HFFc6 (cell line): ENCODE measurements at regions not wholly inside any gene's neighbourhood (a gene's known extent, or its start where the extent isn't known, plus 50 kb on each side); places are given as distances from the start of the nearest gene placed in this dataset.

Experiments used
- DNase-seq: peaks from one replicate; pipeline ENCODE4 v3.0.0-alpha.2; 2018
- H3K27ac Mint-ChIP-seq: 2 replicates; pipeline ENCODE4 v1.8.0; 2020; ENCODE audit warnings: mild to moderate bottlenecking, mixed read lengths
- H3K27me3 Mint-ChIP-seq: 2 replicates; pipeline ENCODE4 v1.8.0; 2021; ENCODE audit warnings: mild to moderate bottlenecking, moderate library complexity, mixed read lengths; ENCODE audit not compliant: insufficient read depth
- H3K36me3 Mint-ChIP-seq: 2 replicates; pipeline ENCODE4 v1.8.0; 2021; ENCODE audit warnings: low read depth, mixed read lengths
- H3K4me1 Mint-ChIP-seq: 2 replicates; pipeline ENCODE4 v1.8.0; 2020; ENCODE audit warnings: low read depth, mixed read lengths
- H3K4me3 Mint-ChIP-seq: 2 replicates; pipeline ENCODE4 v1.8.0; 2020; ENCODE audit warnings: mild to moderate bottlenecking, moderate library complexity, mixed read lengths
- H3K9me3 Mint-ChIP-seq: 2 replicates; pipeline ENCODE4 v1.8.0; 2020; ENCODE audit warnings: mild to moderate bottlenecking, mixed read lengths
- TF ChIP-seq, protein P1 (sequence below): fragments of 200-600 bp; sonication (generic); IDR thresholded peaks from 2 replicates; pipeline ENCODE4 v1.5.0; 2021; ENCODE audit warnings: antibody characterized with exemption, mild to moderate bottlenecking

DNA sequence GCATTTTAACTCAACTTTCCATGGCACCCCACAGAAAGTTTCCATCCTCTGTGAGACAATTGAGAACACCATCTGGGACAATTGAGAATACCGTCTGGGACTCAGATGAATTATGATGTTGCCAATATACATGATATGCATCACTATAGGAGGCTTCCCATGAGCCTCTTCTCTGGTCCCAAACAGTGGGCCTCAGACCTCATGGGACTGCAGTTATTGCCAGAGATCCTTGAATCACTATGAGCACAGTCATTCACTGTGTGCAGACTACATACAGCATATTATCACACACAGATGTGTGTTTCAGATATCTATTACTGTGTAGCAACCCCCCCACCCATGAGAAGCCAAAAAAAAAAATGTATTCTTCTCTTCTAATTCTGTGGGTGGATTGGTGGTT is 134.4 kb downstream of the GXYLT1 start:
- no peak for DNase-seq
- Mint-ChIP-seq H3K4me3 (no peak overlapping the region), H3K9me3 (no peaks in the 10 kb centered on the region), H3K36me3 (no peaks in the 10 kb centered on the region), H3K4me1 (no peaks in the 10 kb centered on the region), H3K27ac (no peak overlapping the region), H3K27me3 (peaks cover 1% of the 10 kb centered on the region)
- TF ChIP-seq, protein P1, sequence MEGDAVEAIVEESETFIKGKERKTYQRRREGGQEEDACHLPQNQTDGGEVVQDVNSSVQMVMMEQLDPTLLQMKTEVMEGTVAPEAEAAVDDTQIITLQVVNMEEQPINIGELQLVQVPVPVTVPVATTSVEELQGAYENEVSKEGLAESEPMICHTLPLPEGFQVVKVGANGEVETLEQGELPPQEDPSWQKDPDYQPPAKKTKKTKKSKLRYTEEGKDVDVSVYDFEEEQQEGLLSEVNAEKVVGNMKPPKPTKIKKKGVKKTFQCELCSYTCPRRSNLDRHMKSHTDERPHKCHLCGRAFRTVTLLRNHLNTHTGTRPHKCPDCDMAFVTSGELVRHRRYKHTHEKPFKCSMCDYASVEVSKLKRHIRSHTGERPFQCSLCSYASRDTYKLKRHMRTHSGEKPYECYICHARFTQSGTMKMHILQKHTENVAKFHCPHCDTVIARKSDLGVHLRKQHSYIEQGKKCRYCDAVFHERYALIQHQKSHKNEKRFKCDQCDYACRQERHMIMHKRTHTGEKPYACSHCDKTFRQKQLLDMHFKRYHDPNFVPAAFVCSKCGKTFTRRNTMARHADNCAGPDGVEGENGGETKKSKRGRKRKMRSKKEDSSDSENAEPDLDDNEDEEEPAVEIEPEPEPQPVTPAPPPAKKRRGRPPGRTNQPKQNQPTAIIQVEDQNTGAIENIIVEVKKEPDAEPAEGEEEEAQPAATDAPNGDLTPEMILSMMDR, result no peak

DNA sequence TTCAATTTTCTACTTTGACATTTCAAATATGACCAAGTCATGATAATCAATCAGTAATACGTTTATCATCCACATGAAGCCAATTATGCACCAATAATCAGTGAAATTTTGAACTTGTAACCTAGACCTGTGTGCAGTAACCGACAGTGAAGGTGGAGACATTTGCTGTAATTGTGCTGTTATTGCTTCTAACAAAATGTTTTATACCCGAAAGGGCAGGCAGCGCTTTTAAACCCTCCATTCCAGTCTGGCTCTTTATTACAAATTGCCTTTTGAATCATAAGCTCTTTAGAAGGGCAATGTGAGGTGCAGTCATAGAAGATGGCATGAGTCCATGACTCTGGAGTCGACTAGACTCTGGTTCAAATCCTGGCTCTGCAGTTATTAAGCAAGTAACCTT is 135.7 kb downstream of the GXYLT1 start:
- TF ChIP-seq, protein P1, result no peak
- H3K27ac Mint-ChIP-seq, result no peak overlapping the region
- DNase-seq, result no peak
- no peaks in the 10 kb centered on the region for H3K4me1 Mint-ChIP-seq
- H3K9me3 Mint-ChIP-seq, result no peaks in the 10 kb centered on the region
- H3K36me3 Mint-ChIP-seq, result no peaks in the 10 kb centered on the region
- no peak overlapping the region for H3K4me3 Mint-ChIP-seq
- H3K27me3 Mint-ChIP-seq, result peaks cover 1% of the 10 kb centered on the region

DNA sequence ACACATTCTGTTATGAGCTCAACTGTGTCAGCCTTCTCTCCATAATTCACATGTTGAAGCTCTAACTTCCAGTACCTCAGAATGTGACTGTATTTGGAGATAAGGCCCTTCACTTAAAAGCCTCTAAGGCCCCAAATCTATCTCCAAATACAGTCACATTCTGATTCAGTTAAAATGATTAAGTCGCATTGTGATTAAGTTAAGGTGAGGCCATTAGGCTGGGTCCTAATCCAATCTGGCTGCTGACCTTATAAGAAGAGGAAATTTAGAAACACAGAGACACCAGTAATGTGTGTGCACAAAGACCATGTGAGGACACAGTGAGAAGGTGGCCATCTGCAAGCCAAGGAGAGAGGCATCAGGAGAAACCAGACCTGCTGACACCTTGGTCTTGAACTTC is 141.6 kb downstream of the GXYLT1 start:
- Mint-ChIP-seq H3K36me3 (no peaks in the 10 kb centered on the region), H3K4me1 (no peaks in the 10 kb centered on the region), H3K9me3 (no peaks in the 10 kb centered on the region), H3K27me3 (peaks cover 3% of the 10 kb centered on the region; the same call in 1 of the 2 replicates), H3K27ac (no peak overlapping the region), H3K4me3 (no peak overlapping the region)
- DNase-seq, result no peak
- TF ChIP-seq, protein P1, result no peak

DNA sequence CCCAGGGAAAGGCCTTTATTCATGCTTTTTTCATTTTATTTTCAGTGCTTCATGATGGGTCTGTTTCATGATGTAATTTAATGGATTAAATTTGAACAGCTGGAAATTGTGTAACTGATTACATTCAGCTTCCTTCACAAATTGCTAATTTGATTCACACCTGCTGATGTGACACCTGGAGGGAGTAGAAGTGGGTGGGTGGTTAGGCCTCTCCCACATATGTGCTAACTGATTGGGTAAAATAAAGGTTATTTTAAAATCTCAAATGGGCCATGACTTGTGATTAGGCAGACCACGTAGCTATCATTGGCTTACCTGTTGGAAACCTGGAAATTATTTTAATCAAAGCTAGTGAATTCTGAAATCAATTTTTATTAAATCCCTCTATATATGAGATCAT is 142.1 kb downstream of the GXYLT1 start:
- no peaks in the 10 kb centered on the region for H3K9me3 Mint-ChIP-seq

DNA sequence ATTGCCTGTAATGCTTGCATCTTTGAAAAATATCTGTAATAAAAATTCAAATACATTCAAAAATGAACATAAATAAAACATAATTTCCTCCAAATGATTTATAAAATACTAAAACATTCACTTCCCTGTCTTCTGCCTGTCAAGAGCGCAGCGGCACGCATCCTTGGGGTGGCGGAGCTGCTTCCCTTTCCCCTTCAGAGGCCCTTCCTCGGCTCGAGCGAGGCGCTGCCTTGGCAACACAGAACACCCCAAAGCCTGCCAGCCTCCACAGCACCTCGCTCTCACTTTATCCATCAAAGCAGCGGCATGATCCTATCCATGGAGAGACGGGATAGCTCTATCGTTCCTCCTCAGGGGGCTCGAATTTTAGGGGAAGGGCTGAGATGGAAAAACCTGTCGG is 146.2 kb downstream of the GXYLT1 start:
- TF ChIP-seq, protein P1, result no peak
- no peak for DNase-seq

More for the DNA sequence above, 142.1 kb downstream of the GXYLT1 start:
- TF ChIP-seq, protein P1, result no peak
- H3K4me3 Mint-ChIP-seq, result no peak overlapping the region
- DNase-seq, result no peak
- no peaks in the 10 kb centered on the region for H3K4me1 Mint-ChIP-seq
- no peak overlapping the region for H3K27ac Mint-ChIP-seq
- no peaks in the 10 kb centered on the region for H3K36me3 Mint-ChIP-seq
- H3K27me3 Mint-ChIP-seq, result peaks cover 3% of the 10 kb centered on the region; the same call in 1 of the 2 replicates

DNA sequence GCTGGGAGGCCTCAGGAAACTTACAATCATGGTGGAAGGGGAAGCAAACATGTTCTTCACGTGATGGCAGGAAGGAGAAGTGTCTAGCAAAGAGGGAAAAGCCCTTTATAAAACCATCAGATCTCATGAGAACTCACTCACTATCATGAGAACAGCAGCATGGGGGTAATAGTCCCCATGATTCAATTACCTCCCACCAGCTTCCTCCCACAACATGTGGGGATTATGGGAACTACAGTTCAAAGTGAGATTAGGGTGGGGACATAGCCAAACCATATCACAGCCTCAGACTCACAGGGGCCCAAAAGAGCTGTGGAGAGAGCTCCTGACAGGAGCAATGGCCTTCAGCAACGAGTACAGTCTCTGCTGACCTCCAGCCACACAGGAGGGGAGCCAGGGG is 151.4 kb downstream of the GXYLT1 start:
- H3K4me3 Mint-ChIP-seq, result no peak overlapping the region
- H3K27me3 Mint-ChIP-seq, result no peaks in the 10 kb centered on the region
- no peaks in the 10 kb centered on the region for H3K36me3 Mint-ChIP-seq
- DNase-seq, result no peak
- no peaks in the 10 kb centered on the region for H3K9me3 Mint-ChIP-seq
- no peaks in the 10 kb centered on the region for H3K4me1 Mint-ChIP-seq
- H3K27ac Mint-ChIP-seq, result no peak overlapping the region
- TF ChIP-seq, protein P1, result no peak

More for the DNA sequence above, 146.2 kb downstream of the GXYLT1 start:
- H3K27me3 Mint-ChIP-seq, result peaks cover 1% of the 10 kb centered on the region; the same call in 1 of the 2 replicates
- H3K9me3 Mint-ChIP-seq, result no peaks in the 10 kb centered on the region
- no peak overlapping the region for H3K4me3 Mint-ChIP-seq
- no peaks in the 10 kb centered on the region for H3K4me1 Mint-ChIP-seq
- H3K36me3 Mint-ChIP-seq, result no peaks in the 10 kb centered on the region
- H3K27ac Mint-ChIP-seq, result no peak overlapping the region
